Activated naive CD4-positive, alpha-beta T cell treated with anti-CD3 and anti-CD28 coated beads, Interleukin-2, amount 50 U/mL, for 72 hours (primary cell): ENCODE measurements at regions not wholly inside any gene's neighbourhood (a gene's known extent, or its start where the extent isn't known, plus 50 kb on each side); places are given as distances from the start of the nearest gene placed in this dataset.

ENCODE experiments used
- ATAC-seq, 2 donors: fragments of 150-1000 bp; cut with Tn5 transposase; 2 replicates each; pipeline ENCODE4 v1.10.0; 2021; ENCODE audit warnings: mild to moderate bottlenecking in 2 of 2, moderate library complexity in 2 of 2
- DNase-seq, 2 donors: peaks; one replicate each; pipeline ENCODE4 v3.0.0; 2021 to 2022; ENCODE audit warnings: low spot score in 2 of 2
- H3K27ac Mint-ChIP-seq, 2 donors: one replicate each; pipeline ENCODE4 v1.8.0; 2022; ENCODE audit warnings: mild to moderate bottlenecking in 2 of 2, mixed read lengths in 2 of 2
- H3K36me3 Mint-ChIP-seq, 2 donors: one replicate each; pipeline ENCODE4 v1.8.0; 2022; ENCODE audit warnings: mixed read lengths in 2 of 2
- H3K9me3 Mint-ChIP-seq, 2 donors: one replicate each; pipeline ENCODE4 v1.8.0; 2022; ENCODE audit warnings: mixed read lengths in 2 of 2

GRCh38 chr2:15736396-15737180 lies 144.9 kb downstream of the DDX1 start:
- peaks cover 0 to under 1% of the 10 kb centered on the region in 2 donors for H3K9me3 Mint-ChIP-seq
- no peaks in the 10 kb centered on the region for H3K36me3 Mint-ChIP-seq
- ATAC-seq: no peak
- H3K27ac Mint-ChIP-seq: no peak overlapping the region
- no peak for DNase-seq

DNA sequence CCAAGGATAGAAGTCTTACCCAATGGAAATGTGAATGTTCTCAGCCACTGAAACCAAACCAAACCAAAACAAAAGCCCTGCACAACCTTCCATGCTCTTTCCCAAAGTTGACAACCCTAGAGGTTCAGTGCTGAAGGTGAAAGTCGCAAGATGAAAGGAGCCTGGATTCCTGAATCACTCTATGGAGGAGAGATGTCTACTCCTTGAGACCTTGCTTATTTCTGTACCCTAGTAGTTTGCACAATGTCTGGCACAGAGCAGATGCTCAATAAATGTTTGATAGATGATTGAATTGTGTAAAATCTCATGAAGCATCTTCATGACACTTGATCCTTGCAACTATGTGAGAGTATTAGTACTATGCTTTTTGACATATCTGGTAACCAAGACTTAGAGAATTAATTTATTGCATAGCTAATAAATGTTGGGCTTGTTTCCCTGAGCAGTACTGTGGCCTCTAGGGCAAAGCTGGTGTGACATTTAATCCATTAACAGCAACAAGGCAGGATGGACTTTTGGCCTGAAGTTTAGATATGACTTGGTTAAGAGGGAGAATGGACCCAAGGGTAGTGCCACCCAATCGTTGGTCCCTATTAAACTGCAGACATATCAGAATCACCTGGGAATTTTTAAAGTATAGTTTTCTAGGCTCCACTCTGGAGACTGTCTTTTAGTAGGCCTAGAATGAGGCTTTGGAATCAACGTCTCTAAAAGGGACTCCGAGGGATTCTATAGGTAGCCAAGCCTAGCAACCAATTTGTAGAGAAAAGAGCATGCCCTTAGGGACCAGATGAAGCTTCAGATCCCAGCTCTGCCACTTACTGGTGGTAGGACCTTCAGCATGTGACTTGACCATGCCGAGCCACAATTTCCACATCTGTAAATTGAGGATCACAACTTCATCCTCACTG lies 145.9 kb downstream of the DDX1 start:
- DNase-seq (no peak), ATAC-seq (no peak)
- Mint-ChIP-seq H3K36me3 (no peaks in the 10 kb centered on the region), H3K9me3 (peaks cover 0 to 3% of the 10 kb centered on the region in 2 donors), H3K27ac (no peak overlapping the region)

- no peak for ATAC-seq
- H3K36me3 Mint-ChIP-seq: no peaks in the 10 kb centered on the region
- DNase-seq: no peak
- no peak overlapping the region for H3K27ac Mint-ChIP-seq
- peaks cover 0 to 3% of the 10 kb centered on the region in 2 donors for H3K9me3 Mint-ChIP-seq
Observed at GRCh38 chr2:15738225-15738546, 146.5 kb downstream of the DDX1 start.

- peaks cover 0 to 3% of the 10 kb centered on the region in 2 donors for H3K9me3 Mint-ChIP-seq
- no peak for ATAC-seq
Observed at GRCh38 chr2:15738943-15739342, 147.3 kb downstream of the DDX1 start.

DNA sequence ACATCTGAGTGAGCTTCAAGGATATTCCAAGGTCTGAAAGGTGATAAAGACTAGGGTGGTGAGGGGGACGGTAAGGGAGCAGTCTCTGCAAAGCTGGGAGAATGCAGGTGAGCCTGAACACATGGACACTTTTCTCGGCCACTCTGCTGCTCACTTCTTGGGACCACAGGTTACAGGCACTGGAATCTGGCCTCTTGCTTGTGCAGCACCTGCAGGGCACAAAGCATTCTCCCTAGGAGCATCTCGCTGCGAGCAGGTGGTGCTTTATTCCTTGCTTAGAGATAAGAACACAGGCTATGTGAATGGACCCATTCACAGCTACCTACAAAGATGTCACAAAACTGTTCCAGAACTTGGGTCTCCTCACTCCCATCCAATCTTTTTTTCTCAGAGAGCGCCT lies 153.2 kb downstream of the DDX1 start:
- ATAC-seq (no peak), DNase-seq (no peak)
- no peaks in the 10 kb centered on the region for H3K36me3 Mint-ChIP-seq
- H3K9me3 Mint-ChIP-seq: peaks cover 0 to 3% of the 10 kb centered on the region in 2 donors
- no peak overlapping the region for H3K27ac Mint-ChIP-seq

More at GRCh38 chr2:15738943-15739342, 147.3 kb downstream of the DDX1 start:
- Mint-ChIP-seq H3K36me3 (no peaks in the 10 kb centered on the region), H3K27ac (no peak overlapping the region)
- DNase-seq: no peak

DNA sequence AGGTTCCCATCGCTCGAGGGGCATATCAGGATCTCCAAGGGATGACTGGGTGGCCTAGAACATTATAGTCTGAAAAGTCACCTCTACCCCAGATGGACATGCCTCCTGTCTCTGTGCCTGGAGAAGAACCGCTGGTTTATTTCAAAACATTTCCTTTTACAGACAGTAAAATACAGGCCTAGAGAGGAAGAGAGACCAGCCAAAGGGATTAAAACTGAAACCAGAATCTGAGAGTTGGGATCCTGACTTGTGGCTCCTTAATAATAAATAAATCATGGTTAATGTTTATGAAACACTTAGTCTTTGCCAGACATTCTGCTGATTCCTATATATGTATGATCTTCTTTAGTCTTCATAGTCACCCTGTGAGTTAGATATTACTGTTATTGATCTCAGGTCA lies 153.7 kb downstream of the DDX1 start:
- no peak for ATAC-seq
- Mint-ChIP-seq H3K27ac (no peak overlapping the region), H3K9me3 (peaks cover 0 to 3% of the 10 kb centered on the region in 2 donors), H3K36me3 (no peaks in the 10 kb centered on the region)
- no peak for DNase-seq

DNA sequence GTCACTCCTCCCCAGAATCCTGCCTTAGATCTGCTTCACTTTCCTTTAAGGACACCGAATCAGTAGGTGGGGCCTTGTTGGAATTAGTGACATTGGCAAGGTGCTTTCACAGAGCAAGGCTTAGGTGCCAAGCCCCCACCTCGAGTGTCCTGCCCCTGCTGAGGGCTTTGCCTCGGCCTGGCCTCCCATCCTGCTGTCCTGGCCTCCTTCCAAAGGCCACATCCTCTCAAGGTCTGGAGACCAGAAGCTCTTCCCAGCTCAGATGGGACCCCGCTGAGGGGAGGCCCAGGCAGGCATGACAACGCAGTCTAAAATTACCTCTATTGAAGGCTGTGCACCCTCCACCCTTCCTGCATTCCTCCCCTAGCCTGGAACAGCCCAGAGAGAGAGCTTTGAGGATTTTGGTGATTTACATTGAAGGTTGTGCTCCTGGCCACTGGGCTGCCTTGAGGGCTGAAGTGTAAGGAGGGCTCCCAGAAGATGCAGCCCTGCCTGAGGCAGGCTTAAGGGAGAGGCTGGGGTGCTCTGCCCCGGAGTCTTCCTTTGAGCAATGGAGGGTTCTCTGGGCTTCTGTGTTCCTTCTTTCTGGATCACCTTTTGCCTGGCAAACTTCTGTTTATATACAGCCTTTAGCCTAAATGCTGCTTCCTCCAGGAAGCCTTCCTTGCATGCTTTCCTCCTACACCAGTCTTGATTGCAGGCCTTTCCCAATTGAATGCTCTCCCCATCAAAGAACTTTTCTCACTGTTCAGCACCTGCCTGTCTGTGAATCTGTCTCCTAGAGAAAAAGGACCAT lies 154.4 kb downstream of the DDX1 start:
- Mint-ChIP-seq H3K9me3 (peaks cover 0 to 3% of the 10 kb centered on the region in 2 donors), H3K27ac (no peak overlapping the region), H3K36me3 (no peaks in the 10 kb centered on the region)
- ATAC-seq (no peak), DNase-seq (no peak)

- ATAC-seq (no peak), DNase-seq (no peak)
- Mint-ChIP-seq H3K27ac (no peak overlapping the region), H3K9me3 (no peaks in the 10 kb centered on the region), H3K36me3 (no peaks in the 10 kb centered on the region)
Observed at GRCh38 chr2:15746703-15747550, 155.3 kb downstream of the DDX1 start.

- Mint-ChIP-seq H3K36me3 (no peaks in the 10 kb centered on the region), H3K9me3 (no peaks in the 10 kb centered on the region), H3K27ac (no peak overlapping the region)
- DNase-seq: no peak
- no peak for ATAC-seq
Observed at GRCh38 chr2:15747603-15748471, 156.2 kb downstream of the DDX1 start.

DNA sequence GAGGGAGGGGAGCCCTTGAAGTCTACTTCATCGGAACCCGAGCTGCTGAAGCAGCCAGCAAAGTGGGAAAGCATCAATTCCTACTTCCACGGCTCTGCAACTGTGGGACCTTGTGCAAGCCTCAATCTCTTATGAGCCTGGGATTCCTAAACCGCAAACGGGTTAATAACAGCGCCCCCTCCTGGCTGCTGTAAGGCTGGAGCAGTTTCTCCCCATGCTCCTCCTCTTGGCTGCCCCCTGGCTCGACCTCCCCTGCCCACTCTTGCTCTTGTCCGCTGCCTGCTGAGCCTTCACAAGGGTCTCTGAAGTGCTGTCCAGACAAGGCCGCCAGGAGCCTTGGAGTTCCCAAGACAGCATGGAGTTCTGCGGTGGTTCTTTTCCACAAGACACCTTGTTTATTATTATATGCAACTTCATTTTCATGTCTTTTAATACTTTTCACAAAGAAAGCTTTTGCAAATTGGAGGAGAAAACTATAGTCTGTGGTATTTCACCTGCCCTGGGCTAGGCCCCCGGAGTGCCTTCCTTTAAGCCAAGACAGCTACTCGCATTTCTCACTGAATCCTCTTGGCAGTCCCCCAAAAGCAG lies 157.2 kb downstream of the DDX1 start:
- Mint-ChIP-seq H3K36me3 (no peaks in the 10 kb centered on the region), H3K9me3 (no peaks in the 10 kb centered on the region), H3K27ac (no peak overlapping the region)
- ATAC-seq (no peak), DNase-seq (peak in 1 of 2 donors; percentile 48)

- H3K9me3 Mint-ChIP-seq: no peaks in the 10 kb centered on the region
- H3K27ac Mint-ChIP-seq: no peak overlapping the region
- no peak for ATAC-seq
- no peaks in the 10 kb centered on the region for H3K36me3 Mint-ChIP-seq
- no peak for DNase-seq
Observed at GRCh38 chr2:15749460-15750432, 158.1 kb downstream of the DDX1 start.

- Mint-ChIP-seq H3K36me3 (no peaks in the 10 kb centered on the region), H3K27ac (no peak overlapping the region), H3K9me3 (no peaks in the 10 kb centered on the region)
- ATAC-seq (no peak), DNase-seq (no peak)
Observed at GRCh38 chr2:15750433-15750814, 158.8 kb downstream of the DDX1 start.

DNA sequence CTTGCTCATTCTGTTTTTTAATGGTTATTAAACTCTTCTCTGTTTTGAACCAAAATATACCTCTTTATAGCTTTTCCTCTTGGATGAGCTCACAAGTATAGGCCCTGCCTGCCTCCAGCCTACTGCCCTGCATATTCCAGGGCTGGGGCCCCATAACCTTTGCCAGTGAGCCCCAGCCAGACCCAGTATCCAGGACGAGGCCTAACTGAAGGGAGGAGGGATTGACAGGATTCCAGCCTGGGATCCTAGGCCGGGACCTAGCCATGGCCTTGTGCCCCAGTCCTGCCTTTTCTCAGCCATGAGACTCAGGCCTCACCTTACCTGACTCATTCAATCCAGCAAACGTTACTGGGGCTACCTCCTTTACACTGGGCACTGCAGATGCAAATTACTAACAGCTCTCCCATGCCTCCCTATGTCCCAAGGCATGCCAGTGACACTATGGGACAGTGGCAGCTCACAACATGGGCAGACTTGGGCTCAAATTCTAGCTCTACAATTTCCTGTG lies 159.2 kb downstream of the DDX1 start:
- Mint-ChIP-seq H3K27ac (no peak overlapping the region), H3K9me3 (no peaks in the 10 kb centered on the region), H3K36me3 (no peaks in the 10 kb centered on the region)
- ATAC-seq (no peak), DNase-seq (no peak)

GRCh38 chr2:15751477-15751876 lies 159.8 kb downstream of the DDX1 start:
- H3K27ac Mint-ChIP-seq: no peak overlapping the region
- no peaks in the 10 kb centered on the region for H3K36me3 Mint-ChIP-seq
- no peak for ATAC-seq
- no peaks in the 10 kb centered on the region for H3K9me3 Mint-ChIP-seq
- no peak for DNase-seq
